Neuronal stem cell (in vitro differentiated cells): ENCODE measurements at regions not wholly inside any gene's neighbourhood (a gene's known extent, or its start where the extent isn't known, plus 50 kb on each side); places are given as distances from the start of the nearest gene placed in this dataset.
"Not testable (repeated sequence)": the region's sequence is repeated elsewhere in the genome, so short reads cannot be mapped to it uniquely, and the experiment has no call there.

Source experiments
- DNase-seq: peaks from one replicate; pipeline ENCODE4 v3.0.0-alpha.2; 2013; ENCODE audit warnings: low spot score
- H2AFZ ChIP-seq: one replicate; pipeline ENCODE4 v1.6.1; 2013; ENCODE audit warnings: mild to moderate bottlenecking, low read length, inconsistent platforms
- H2AK5ac ChIP-seq: 2 replicates; pipeline ENCODE4 v1.6.1; 2013; ENCODE audit warnings: low read depth, mild to moderate bottlenecking, inconsistent platforms, low read length, moderate library complexity, mixed read lengths
- H2BK120ac ChIP-seq: 2 replicates; pipeline ENCODE4 v1.6.1; 2013; ENCODE audit warnings: low read depth, mild to moderate bottlenecking, inconsistent platforms, low read length, moderate library complexity, mixed read lengths
- H2BK12ac ChIP-seq: one replicate; pipeline ENCODE4 v1.6.1; 2013; ENCODE audit warnings: low read length, inconsistent platforms
- H2BK15ac ChIP-seq: 2 replicates; pipeline ENCODE4 v1.6.1; 2013; ENCODE audit warnings: mild to moderate bottlenecking, low read length, inconsistent platforms, mixed read lengths
- H2BK5ac ChIP-seq: one replicate; pipeline ENCODE4 v1.6.1; 2013; ENCODE audit warnings: inconsistent platforms, mild to moderate bottlenecking, low read length, moderate library complexity
- H3K14ac ChIP-seq: one replicate; pipeline ENCODE4 v1.6.1; 2013; ENCODE audit warnings: low read length, inconsistent platforms
- H3K18ac ChIP-seq: 2 replicates; pipeline ENCODE4 v1.6.1; 2013; ENCODE audit warnings: low read length, inconsistent platforms
- H3K23ac ChIP-seq: 2 replicates; pipeline ENCODE4 v1.6.1; 2013; ENCODE audit warnings: low read depth, mild to moderate bottlenecking, mixed read lengths, low read length, inconsistent platforms; ENCODE audit not compliant: poor library complexity
- H3K27ac ChIP-seq: replicated peaks from 3 replicates; pipeline ENCODE4 v1.5.1; 2013; ENCODE audit warnings: low read length, inconsistent platforms
- H3K27me3 ChIP-seq, 3 experiments: 2 replicates each; pipeline ENCODE4 v1.6.1; 2013; ENCODE audit warnings: low read length in 3 of 3, mild to moderate bottlenecking in 2 of 3, inconsistent platforms in 1 of 3, low read depth in 1 of 3, mixed read lengths in 1 of 3, moderate library complexity in 1 of 3; ENCODE audit not compliant: control insufficient read depth in 3 of 3, insufficient read depth in 3 of 3
- H3K36me3 ChIP-seq, 2 donors: replicated peaks in 1 of 2; 2 replicates each; pipeline ENCODE4 v1.6.1; 2013; ENCODE audit warnings: low read length in 2 of 2; ENCODE audit not compliant: control insufficient read depth in 2 of 2, insufficient read depth in 2 of 2
- H3K4ac ChIP-seq: 2 replicates; pipeline ENCODE4 v1.6.1; 2013; ENCODE audit warnings: inconsistent platforms, mild to moderate bottlenecking, low read length, moderate library complexity
- H3K4me1 ChIP-seq, 2 donors: 1 replicate in 1 of 2; 2 replicates in 1 of 2; pipeline ENCODE4 v1.6.1; 2013; ENCODE audit warnings: low read length in 2 of 2, low read depth in 1 of 2; ENCODE audit not compliant: control insufficient read depth in 2 of 2, insufficient read depth in 1 of 2
- H3K4me2 ChIP-seq: one replicate; pipeline ENCODE4 v1.6.1; 2013; ENCODE audit warnings: mild to moderate bottlenecking, low read length, inconsistent platforms; ENCODE audit not compliant: insufficient read depth, poor library complexity, severe bottlenecking
- H3K4me3 ChIP-seq, 2 donors: 2 replicates each; pipeline ENCODE4 v1.5.1; 2013; ENCODE audit warnings: low read length in 2 of 2, mild to moderate bottlenecking in 2 of 2, inconsistent platforms in 1 of 2, moderate library complexity in 1 of 2
- H3K79me1 ChIP-seq: one replicate; pipeline ENCODE4 v1.6.1; 2013; ENCODE audit warnings: low read depth, mild to moderate bottlenecking, inconsistent platforms, low read length, moderate library complexity
- H3K9ac ChIP-seq: one replicate; pipeline ENCODE4 v1.6.1; 2013; ENCODE audit warnings: mild to moderate bottlenecking, low read depth, low read length, inconsistent platforms; ENCODE audit not compliant: poor library complexity
- H3K9me3 ChIP-seq, 2 donors: replicated peaks in 1 of 2; 2 replicates each; pipeline versions ENCODE3 to v1.6.1; 2013; ENCODE audit warnings: low read length in 2 of 2, mild to moderate bottlenecking in 2 of 2, inconsistent platforms in 1 of 2, low read depth in 1 of 2, mixed read lengths in 1 of 2, moderate library complexity in 1 of 2; ENCODE audit not compliant: control insufficient read depth in 2 of 2, insufficient read depth in 1 of 2
- H4K8ac ChIP-seq: one replicate; pipeline ENCODE4 v1.6.1; 2013; ENCODE audit warnings: low read depth, mild to moderate bottlenecking, inconsistent platforms, low read length, moderate library complexity
- H4K91ac ChIP-seq: one replicate; pipeline ENCODE4 v1.6.1; 2013; ENCODE audit warnings: low read length, low read depth, mild to moderate bottlenecking, inconsistent platforms; ENCODE audit not compliant: poor library complexity
- WGBS, 2 donors: extraction: QIAGEN DNeasy Blood & Tissue Kit; methylation state at CpG; one replicate each; pipeline ENCODE4 v1.1.7; 2013; ENCODE audit warnings: missing lambda C conversion rate in 2 of 2, mixed read lengths in 1 of 2; ENCODE audit not compliant: insufficient read length in 2 of 2, insufficient replicate concordance in 1 of 2; ENCODE audit errors: extremely low coverage in 2 of 2; 5-methylcytosine and 5-hydroxymethylcytosine counted together

- no peak overlapping the region for H3K4ac ChIP-seq
- H4K91ac ChIP-seq, result no peak overlapping the region
- H3K14ac ChIP-seq, result no peak overlapping the region
- no peak overlapping the region for H3K27ac ChIP-seq
- H2AK5ac ChIP-seq, result no peak overlapping the region
- H3K36me3 ChIP-seq, result no peaks in the 10 kb centered on the region
- H2BK15ac ChIP-seq, result no peak overlapping the region
- no peak for DNase-seq
- H2AFZ ChIP-seq, result no peak overlapping the region
- H3K4me2 ChIP-seq, result no peak overlapping the region
- no peak overlapping the region for H3K4me3 ChIP-seq
- no peak overlapping the region for H3K9ac ChIP-seq
- no peaks in the 10 kb centered on the region for H3K79me1 ChIP-seq
- no peaks in the 10 kb centered on the region for H3K27me3 ChIP-seq
- no peak overlapping the region for H2BK120ac ChIP-seq
- H2BK5ac ChIP-seq, result no peak overlapping the region
- WGBS, 2 donors, result no CpG with 5 or more reads among the region's 2 CpGs
- H3K4me1 ChIP-seq, result no peaks in the 10 kb centered on the region
- no peak overlapping the region for H3K18ac ChIP-seq
- H4K8ac ChIP-seq, result no peak overlapping the region
- H3K9me3 ChIP-seq, result peaks cover 0 to 2% of the 10 kb centered on the region in 2 donors
- no peak overlapping the region for H3K23ac ChIP-seq
- H2BK12ac ChIP-seq, result no peak overlapping the region
These were observed 62.1 kb upstream of the THSD7B start for GRCh38 chr2:136703214-136703613.

- Histone ChIP-seq H4K91ac (no peak overlapping the region), H2AK5ac (no peak overlapping the region), H3K14ac (no peak overlapping the region), H3K4me3 (no peak overlapping the region), H2BK5ac (no peak overlapping the region), H3K27me3 (no peaks in the 10 kb centered on the region), H3K4me1 (peaks cover 0 to 2% of the 10 kb centered on the region in 2 donors), H2BK12ac (no peak overlapping the region), H3K18ac (no peak overlapping the region), H3K23ac (no peak overlapping the region), H2BK15ac (no peak overlapping the region), H3K36me3 (no peaks in the 10 kb centered on the region), H2AFZ (no peak overlapping the region), H3K4ac (no peak overlapping the region), H3K4me2 (no peak overlapping the region), H3K27ac (no peak overlapping the region), H3K79me1 (no peaks in the 10 kb centered on the region), H3K9ac (no peak overlapping the region), H4K8ac (no peak overlapping the region), H2BK120ac (no peak overlapping the region), H3K9me3 (peaks cover 0 to 2% of the 10 kb centered on the region in 2 donors)
- WGBS, 2 donors, result no CpG with 5 or more reads among the region's 2 CpGs
- DNase-seq, result no peak
These were observed 68.9 kb upstream of the THSD7B start for GRCh38 chr2:136696438-136696837.

GRCh38 chr2:136693966-136694365, 71.4 kb upstream of the THSD7B start:
- Histone ChIP-seq H3K23ac (no peak overlapping the region), H2BK5ac (no peak overlapping the region), H3K4me1 (peaks cover 0 to 2% of the 10 kb centered on the region in 2 donors), H3K4me3 (no peak overlapping the region), H3K9ac (no peak overlapping the region), H4K91ac (no peak overlapping the region), H3K4me2 (no peak overlapping the region), H3K9me3 (no peaks in the 10 kb centered on the region), H3K18ac (no peak overlapping the region), H4K8ac (no peak overlapping the region), H3K14ac (no peak overlapping the region), H2BK12ac (no peak overlapping the region), H3K4ac (no peak overlapping the region), H3K27me3 (no peaks in the 10 kb centered on the region), H3K36me3 (no peaks in the 10 kb centered on the region), H2AK5ac (no peak overlapping the region), H2BK15ac (no peak overlapping the region), H2AFZ (no peak overlapping the region), H3K27ac (no peak overlapping the region), H2BK120ac (no peak overlapping the region), H3K79me1 (no peaks in the 10 kb centered on the region)
- no CpG with 5 or more reads among the region's 5 CpGs for WGBS, 2 donors
- DNase-seq, result no peak

DNA sequence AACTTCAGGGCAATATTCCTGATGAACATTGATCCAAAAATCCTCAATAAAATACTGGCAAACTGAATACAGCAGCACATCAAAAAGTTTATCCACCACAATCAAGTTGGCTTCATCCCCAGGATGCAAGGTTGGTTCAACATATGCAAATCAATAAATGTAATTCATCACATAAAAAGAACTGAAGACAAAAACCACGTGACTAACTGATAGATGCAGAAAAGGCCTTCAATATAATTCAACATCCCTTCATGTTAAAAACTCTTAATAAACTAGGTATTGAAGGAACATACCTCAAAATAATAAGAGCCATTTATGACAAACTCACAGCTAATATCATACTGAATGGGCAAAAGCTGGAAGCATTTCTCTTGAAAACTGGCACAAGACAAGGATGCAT, 85.3 kb upstream of the THSD7B start:
- not testable (repeated sequence) for H3K18ac ChIP-seq, H2BK120ac ChIP-seq, H3K9me3 ChIP-seq, H3K4me1 ChIP-seq, H2BK5ac ChIP-seq, H3K4me2 ChIP-seq, H3K79me1 ChIP-seq, H2BK15ac ChIP-seq, H2AK5ac ChIP-seq, H4K91ac ChIP-seq, H3K4ac ChIP-seq, DNase-seq, H4K8ac ChIP-seq, H3K36me3 ChIP-seq, H3K27me3 ChIP-seq, H3K9ac ChIP-seq, H3K4me3 ChIP-seq, H2BK12ac ChIP-seq, H3K23ac ChIP-seq, H3K14ac ChIP-seq, H3K27ac ChIP-seq, H2AFZ ChIP-seq
- WGBS, 2 donors, result no CpG with 5 or more reads among the region's 1 CpG
